GM18507 (cell line): ENCODE measurements at regions not wholly inside any gene's neighbourhood (a gene's known extent, or its start where the extent isn't known, plus 50 kb on each side); places are given as distances from the start of the nearest gene placed in this dataset.
"Not testable (repeated sequence)": the region's sequence is repeated elsewhere in the genome, so short reads cannot be mapped to it uniquely, and the experiment has no call there.

Experiments
- DNase-seq: peaks from one replicate; pipeline ENCODE4 v3.0.0; 2011; ENCODE audit warnings: low read depth; ENCODE audit not compliant: insufficient read length; ENCODE audit errors: extremely low spot score
- FAIRE-seq: peaks from 2 replicates; lab custom pipeline; 2011; peaks lifted over from hg19 to GRCh38; lab: Jason Lieb, UNC

DNA sequence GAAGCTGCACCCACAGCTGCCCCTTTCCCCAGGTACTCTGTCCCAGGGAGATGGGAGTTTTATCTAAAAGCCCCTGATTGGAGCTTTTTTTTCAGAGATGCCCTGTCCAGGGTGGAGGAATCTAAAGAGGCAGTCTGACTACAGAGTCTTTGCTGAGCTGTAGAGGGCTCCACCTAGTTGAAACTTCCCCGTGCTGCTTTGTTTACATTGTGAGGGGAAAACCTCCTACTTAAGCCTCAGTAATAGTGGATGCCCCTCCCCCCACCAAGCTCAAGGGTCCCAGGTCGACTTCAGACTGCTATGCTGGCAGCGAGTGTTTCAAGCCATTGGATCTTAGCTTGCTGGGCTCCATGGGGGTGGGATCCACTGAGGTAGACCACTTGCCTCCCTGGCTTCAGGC lies 470.1 kb upstream of the LARGE1 start:
- FAIRE-seq (no peak), DNase-seq (no peak)

DNA sequence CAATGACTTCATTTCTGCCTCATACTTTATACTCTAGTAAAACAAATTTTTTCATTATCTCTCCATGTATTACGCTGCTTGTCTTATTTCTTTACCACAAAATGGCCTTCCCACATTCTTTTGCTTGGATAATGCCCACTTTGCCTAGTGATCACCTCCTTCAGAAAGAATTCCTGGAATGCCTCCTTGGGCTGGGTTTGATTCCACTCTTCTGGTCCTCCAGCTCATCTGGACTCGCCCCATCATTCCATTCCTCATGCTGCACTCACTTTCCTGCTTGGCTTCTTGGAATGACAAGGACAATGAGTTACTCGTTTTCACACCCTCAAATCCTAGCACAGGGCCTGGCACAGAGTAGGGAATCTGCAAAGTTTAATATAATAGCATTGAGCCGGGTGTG lies 475.1 kb upstream of the LARGE1 start:
- DNase-seq (no peak), FAIRE-seq (no peak)

DNA sequence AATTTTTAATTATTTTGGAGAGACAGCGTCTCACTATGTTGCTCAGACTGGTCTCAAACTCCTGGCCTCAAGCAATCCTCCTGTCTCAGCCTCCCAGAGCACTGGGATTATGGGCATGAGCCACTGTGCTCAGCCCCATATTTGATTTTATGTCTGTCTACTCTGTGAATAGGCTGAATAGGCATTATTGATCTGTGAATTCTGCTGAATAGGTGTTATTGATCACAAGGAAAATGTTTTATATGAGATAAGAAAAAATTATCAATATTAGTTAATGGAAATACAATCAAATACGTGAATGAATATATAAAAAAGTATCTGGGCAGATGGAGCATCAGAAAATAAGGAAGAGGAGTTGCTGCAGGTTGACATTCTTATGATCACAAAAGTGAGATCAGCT lies 483.4 kb upstream of the LARGE1 start:
- DNase-seq (no peak), FAIRE-seq (no peak)

DNA sequence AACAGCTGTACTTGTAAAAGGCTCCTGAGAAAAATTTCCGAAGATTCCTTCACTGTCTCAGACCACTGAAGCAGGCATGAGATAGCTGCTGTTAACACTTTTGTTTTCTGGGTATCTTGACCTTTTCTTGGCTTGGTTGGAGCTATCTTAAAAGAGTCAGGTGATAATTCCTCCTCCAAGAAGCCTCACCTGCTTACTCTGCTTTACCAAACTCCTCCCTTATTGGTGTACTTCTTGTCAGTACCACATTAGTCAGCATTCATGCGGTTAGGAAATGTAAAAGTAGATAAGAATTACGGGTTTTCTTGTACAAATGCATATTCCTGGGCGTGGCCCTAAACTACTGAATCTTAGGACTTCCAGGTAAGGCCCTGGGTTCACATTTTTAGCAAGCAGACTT lies 489.8 kb upstream of the LARGE1 start:
- DNase-seq (no peak), FAIRE-seq (no peak)

DNA sequence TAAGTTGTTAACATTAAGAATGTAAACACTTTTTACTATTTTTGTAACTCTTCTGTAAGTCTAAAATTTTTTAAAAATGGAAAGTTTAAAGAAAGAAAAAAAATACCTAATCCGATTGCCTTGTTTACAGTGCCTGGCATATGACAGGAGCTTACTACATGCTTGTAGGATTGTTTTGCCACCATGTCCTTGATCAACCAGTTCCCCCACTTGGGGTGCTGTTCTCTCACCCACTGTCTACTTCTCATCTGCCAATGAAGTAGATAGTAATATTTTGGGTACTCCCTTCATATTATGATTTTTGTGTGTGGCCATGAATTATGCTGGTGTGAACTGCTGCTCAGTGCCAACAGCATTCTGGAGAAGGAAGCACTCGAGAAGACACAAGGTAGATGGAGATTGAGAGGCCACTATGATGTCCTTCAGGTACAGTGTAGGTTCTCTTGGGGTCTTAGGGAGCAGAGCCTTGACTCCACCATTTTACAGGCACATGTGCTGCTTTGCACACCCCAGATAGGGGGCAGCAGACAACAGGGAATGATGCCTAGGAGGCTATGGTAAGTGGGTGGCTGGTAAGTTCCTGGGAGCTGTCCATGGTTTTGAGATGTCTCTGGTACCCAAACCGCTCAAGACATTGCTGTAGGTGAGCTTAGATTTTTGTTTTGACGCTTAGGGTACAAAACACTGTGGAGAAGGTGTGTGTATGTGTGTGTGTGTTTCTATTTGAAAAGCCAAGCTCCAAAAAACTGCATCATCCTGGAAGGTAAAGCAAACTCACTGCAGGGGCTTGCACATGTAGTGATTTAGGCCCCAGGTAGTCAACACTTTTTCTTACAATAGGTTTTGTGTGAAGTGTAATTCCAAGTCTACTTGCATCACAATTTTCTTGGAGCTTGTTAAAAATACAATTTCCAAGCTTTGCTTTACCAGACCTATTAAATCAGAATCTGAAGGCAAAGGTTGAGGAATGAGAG lies 494.5 kb upstream of the LARGE1 start:
- DNase-seq (peak; percentile 25), FAIRE-seq (peak; percentile 80)

DNA sequence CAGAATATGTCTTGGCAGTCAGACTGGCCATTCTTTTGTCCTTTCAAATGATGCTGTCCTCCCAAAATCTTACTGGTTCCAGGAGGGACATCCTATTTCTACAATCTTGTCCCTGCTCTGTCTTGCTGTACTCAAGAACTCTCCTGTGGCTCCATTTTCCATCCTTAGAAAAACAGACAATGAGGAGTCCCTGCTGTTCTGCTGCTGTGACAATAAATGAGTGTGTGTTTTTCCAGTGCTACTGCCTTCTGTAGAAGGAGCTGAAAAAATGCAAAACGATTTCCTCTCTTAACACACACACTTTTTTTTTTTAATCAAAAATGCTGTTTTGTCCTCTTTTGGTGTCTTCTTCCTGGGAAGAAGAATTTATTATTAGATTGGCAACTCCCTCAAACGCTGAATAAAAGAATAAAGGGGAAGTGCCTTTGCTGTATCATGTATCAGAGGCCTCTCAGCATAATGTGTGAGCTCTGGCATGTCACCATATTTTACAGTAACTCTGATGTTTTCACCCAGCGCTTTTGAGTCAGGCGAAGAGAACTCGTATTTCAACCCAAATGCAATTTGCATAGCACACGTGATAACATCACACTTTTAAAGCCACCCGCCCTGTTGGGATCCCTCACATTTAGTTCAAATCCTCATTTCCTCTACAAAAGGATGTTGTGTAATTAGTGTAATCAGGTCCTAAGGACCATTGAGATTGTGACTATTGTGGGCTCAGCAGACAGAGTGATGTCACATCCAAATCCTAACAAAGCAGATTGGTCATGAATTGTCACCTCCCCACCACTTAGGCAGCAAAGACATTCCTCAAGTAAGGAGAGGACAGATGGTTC lies 496.0 kb upstream of the LARGE1 start:
- FAIRE-seq (no peak), DNase-seq (no peak)

DNA sequence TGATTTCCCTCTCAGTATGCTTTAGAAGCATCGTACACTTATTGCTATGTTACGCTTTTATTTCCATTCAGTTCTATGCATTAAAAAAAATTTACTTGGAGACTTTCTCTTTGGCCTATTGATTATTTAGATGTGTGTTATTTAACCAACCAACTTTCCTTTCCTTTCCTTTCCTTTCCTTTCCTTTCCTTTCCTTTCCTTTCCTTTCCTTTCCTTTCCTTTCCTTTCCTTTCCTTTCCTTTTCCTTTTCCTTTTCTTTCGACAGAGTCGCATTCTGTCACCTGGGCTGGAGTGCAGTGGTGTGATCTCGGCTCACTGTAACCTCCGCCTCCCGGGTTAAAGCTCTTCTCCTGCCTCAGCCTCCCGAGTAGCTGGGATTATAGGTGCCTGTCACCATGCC lies 502.7 kb upstream of the LARGE1 start:
- DNase-seq, FAIRE-seq: not testable (repeated sequence)

DNA sequence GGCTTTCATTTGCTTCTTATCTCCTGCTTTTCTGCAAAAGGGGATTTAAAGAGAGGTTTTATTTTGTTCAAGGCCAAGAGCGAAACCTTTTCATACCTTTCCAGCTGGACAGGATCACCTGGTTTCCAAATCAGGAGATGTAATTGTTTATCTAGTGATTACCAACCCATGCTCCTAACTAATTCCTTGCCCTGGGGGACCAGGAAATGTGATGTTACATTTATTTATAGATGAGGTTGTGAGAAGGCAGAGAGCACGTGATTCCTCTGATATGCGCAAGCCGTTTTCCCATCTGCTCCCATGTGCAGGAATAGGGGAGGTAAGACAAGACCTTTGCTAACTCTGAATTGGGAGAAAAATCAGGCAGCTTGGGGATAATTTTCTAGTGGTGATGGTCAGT lies 507.2 kb upstream of the LARGE1 start:
- DNase-seq (no peak), FAIRE-seq (no peak)

DNA sequence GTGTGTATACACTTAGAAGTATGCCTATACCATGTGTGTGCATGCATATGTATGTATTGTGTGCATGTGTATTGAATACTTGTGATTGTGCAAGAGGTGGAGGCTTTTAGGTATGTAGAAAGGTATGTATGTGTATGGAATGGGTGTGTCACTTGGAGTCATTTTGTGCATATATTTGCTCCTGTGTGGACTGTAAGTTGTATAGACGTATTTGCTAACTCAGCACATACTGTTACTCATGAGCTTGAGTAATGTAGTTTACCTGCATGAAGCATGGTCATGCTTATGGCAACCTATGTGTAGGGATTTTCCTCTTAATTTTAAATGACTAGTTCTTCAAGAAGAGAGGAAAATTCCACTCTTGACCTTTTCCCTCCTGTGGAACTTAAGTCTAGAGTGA lies 507.6 kb upstream of the LARGE1 start:
- DNase-seq = no peak
- FAIRE-seq = no peak

DNA sequence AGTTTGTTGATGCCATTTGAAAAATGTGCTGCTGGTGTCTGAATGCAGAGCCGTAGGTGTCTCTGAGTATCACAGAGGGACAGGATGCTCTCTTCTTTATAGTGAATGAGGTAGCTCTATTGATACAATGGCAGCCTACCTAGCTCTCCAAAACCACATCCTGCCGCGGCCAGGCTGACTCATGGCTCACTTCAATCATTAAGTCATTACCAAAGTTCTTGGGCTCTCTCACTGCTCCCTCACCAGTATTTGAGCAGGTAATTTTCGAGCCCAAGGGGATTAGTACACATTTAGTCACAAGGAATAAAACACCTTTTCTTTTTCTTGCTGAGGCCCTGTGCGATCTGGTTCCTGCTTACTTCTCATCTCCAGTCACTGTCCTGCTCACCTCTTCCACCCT lies 509.0 kb upstream of the LARGE1 start:
- FAIRE-seq (no peak), DNase-seq (no peak)

DNA sequence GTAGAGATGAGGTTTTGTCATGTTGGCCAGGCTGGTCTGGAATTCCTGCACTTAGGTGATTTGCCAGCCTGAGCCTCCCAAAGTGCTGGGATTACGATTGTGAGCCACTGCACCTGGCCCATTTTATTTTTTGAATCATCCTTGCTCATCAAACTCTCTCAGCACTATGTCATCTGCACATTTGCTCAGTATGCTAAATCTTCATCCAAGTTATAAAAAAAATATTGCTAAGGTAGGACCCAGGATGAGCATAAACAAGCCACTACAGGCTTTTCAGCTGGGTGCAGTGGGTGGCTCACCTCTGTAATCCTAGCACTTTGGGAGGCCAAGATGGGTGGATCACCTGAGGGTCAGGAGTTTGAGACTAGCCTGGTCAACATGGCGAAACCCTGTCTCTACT lies 510.1 kb upstream of the LARGE1 start:
- DNase-seq = no peak
- FAIRE-seq = no peak

DNA sequence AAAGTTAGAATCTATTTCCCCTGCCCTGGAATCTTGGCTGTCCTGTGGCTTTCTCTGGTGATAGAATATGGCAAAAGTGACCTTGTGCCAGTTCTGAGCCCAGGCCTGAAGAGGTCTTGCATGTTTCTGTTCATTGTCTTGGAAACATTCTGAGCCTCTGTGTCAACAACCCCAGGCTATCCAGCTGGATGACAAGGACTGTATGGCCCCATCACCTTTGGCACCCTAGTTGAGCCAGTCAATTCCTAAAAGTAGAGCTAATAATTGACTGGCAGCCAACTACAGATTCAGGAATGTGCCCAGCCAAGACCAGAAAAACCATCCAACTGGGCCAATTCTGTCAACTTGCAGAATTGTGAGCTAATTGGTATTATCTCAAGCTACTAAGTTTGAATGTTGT lies 514.1 kb upstream of the LARGE1 start:
- FAIRE-seq (no peak), DNase-seq (no peak)

DNA sequence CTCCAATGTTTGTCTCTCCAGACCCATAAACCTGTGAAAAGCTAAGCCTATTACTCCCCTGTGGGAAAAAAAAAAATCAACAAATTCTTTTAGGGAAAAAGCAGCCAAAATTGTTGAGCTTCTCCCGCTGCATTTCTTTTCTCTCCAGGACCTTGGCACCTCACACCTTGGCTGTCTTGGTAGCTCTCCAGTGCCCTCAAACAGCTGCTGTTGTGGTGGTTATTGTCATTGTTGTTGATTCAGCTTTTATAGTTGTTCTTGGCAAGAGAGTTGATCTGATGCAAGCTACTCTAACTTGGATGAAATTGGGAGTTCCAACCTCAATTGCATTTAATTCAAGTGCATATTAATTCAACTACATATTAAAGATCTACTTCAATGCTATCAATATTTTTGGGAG lies 516.9 kb upstream of the LARGE1 start:
- DNase-seq (no peak), FAIRE-seq (no peak)

DNA sequence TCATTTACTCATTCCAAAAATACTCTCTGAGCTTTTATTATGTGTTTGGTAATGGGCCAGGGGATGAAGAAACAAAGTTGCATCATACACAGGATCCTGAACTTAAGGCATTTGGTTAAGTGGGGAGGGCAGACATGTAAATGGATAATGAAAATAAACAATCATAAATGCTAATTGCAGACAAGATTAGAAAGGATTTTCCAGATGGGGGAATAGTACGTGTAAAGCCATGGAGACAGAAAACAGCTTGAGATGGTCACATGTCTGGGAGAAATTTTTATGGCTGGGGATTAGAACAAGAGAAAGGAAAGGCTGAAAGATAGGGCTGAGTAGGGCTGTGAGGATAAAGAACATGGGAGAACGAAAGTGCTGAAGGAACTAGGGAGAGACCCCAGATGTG lies 534.3 kb upstream of the LARGE1 start:
- DNase-seq (no peak), FAIRE-seq (no peak)

DNA sequence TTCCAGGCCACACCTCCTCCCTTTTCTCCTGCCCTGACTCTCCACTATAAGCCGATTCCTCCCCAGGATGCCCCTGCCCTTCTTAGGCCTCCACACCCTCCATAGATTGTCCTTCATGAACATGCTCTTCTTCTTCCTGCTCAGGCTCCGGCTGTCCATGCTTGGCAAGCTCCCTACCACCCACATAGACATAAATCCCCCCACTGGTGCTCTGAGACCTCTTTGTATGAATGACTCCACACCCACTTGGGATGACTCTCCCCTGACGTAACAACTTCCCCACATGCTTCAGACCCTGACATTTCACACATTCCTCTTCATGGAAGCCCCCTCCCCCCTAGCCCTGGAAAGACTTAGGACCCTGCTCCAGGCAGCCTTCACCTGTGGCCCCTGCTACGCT lies 542.5 kb upstream of the LARGE1 start:
- FAIRE-seq = no peak
- DNase-seq = no peak

DNA sequence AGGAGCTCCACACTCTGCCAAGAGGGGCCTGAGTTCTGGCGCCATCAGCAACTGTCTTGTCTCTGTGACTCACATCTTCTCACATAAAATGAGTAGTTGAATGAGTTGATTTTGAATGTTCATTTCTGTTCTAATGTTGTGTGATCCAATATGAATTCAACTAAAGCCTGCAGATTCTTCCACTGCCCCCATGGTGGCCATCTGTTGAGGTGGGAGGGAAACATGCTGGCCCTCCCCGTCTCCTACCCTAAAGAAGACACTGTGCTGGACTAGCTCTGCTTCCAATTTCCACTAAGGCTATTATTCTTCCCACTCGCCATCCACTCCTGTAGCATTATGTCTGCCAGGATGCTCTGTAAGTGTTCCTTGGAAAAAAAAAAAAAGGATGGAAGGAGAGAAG lies 555.6 kb upstream of the LARGE1 start:
- no peak for FAIRE-seq

DNA sequence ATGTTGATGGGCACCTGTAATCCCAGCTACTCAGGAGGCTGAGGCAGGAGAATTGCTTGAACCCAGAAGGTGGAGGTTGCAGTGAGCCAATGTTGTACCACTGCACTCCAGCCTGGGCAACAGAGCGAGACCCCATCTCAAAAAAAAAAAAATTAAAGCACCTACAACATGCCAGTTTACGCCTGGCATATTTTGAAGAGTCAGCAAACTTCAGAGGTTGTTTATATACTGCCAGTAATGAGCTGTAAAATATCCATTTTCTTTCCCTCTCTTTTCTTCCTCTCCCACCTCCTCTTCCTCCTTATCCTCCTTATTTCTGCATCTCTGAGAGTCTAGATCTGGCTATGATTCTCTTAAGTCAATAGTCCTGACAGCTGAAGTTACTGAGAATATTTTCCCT lies 556.5 kb upstream of the LARGE1 start:
- FAIRE-seq (no peak), DNase-seq (no peak)

More for the DNA sequence above, 555.6 kb upstream of the LARGE1 start:
- no peak for DNase-seq

DNA sequence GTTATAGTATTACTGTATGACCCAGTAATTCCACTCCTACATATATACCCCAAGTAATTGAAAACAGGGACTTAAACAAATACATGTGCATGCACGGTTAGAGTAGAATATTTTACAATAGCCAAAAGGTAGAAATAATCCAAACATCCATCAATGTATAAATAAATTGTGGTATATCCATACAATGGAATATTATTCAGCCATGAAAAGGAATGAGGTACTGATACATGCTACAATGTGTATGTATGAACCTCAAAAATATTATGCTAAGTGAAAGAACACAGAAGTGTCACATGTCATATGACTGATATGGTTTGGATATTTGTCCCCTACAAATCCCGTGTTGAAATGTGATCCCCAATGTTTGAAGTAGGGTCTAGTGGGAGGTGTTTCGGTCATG lies 560.8 kb upstream of the LARGE1 start:
- DNase-seq = no peak
- FAIRE-seq = no peak

DNA sequence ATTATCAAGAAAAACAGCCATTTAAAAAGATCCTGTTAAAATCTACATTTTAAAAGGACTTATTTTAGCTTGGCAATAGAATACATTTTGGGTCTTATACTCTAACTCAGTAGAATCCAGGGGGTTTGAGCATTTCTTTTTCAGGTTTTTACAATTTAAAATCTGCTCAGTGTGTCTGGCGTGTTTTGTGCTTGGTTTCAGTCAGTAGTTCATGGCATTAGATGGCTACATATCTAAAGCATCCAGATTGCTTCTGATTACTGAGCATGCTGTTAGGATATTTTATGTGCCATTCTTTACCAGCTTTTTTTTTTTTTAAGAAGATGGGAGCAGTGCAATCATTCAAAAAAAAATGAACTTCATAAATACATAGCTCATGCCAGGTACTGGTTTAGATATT lies 566.1 kb upstream of the LARGE1 start:
- no peak for FAIRE-seq
- DNase-seq = no peak

DNA sequence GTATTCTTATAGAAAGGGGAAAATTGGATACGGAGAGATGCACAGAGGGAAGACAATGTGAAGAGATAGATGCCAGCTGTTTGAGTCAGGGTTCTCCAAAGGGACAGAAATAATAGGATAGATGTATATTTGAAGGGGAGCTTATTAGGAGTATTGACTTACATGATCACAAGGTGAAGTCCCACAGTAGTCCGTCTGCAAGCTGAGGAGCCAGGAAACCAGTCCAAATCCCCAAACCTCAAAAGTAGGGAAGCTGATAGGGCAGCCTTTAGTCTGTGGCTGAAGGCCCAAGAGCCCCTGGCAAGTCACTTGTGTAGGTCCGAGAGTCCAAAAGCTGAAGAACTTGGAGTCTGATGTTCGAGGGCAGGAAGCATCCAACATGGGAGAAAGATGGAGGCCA lies 569.6 kb upstream of the LARGE1 start:
- DNase-seq = no peak
- FAIRE-seq = no peak

DNA sequence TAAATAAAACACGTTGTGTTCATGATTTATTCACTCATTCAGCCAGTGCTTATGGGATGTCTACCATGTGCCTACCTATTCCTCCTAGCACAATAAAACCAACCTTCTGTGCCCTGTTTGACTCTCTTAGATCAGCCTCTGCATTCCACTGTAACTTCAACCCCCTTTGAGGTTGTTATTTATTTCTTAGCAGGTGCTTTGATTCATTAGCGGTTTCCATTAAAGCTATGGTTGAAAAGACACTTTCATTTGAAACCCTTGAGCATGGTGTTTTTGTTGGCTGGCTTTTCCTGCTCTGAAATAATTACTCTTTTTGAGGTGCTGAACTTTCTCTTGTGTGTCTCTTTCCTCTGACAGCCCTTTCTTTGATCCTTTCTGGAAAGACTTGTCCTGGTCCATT lies 570.6 kb upstream of the LARGE1 start:
- no peak for FAIRE-seq
- no peak for DNase-seq
